K562 (cell line): ENCODE measurements at regions not wholly inside any gene's neighbourhood (a gene's known extent, or its start where the extent isn't known, plus 50 kb on each side); places are given as distances from the start of the nearest gene placed in this dataset.

Experiments
- ATAC-seq: fragments of 200-7000 bp; cut with Tn5 transposase; 3 replicates; pipeline ENCODE4 v1.9.1; 2020; ENCODE audit warnings: moderate library complexity
- BruUV-seq: library from RNA; stranded (reverse); fragments of 400-500 nt; replicated peaks from 2 replicates; lab custom pipeline; 2021; lab: Mats Ljungman, UMichigan
- CTCF ChIA-PET: fragments of 300-600 bp; formaldehyde crosslinking; extraction: SDS; loops from one replicate; lab custom pipeline; 2021; ENCODE audit warnings: low intra/inter-chr PET ratio; lab: Yijun Ruan, JAX
- POLR2A ChIA-PET: fragments of 300-600, 350-650 bp; sonication (Branson Sonifier 250); formaldehyde crosslinking; extraction: SDS; loops from one replicate; lab custom pipeline; 2021; ENCODE audit warnings: antibody characterized with exemption, inconsistent platforms; lab: Yijun Ruan, JAX
- DNase-seq, 4 experiments: peaks; one replicate each; pipeline versions ENCODE4 v3.0.0 to v3.0.0-alpha.2; 2011 to 2018; ENCODE audit warnings: low spot score in 3 of 4, mixed read lengths in 3 of 4; ENCODE audit errors: extremely low read depth in 1 of 4
- FAIRE-seq: peaks from 2 replicates; lab custom pipeline; 2011; peaks lifted over from hg19 to GRCh38; lab: Jason Lieb, UNC
- H2AFZ ChIP-seq: 2 replicates; pipeline ENCODE4 v1.6.0; 2011; ENCODE audit warnings: low read depth, low read length, control low read depth, inconsistent platforms
- H3K27ac ChIP-seq: fragments of 200-600 bp; 3 replicates; pipeline ENCODE4 v1.8.0; 2011; ENCODE audit warnings: low read depth, mild to moderate bottlenecking, control low read depth, inconsistent platforms, low read length, moderate library complexity, mixed read lengths; ENCODE audit errors: extremely low read depth
- H3K27me3 ChIP-seq, 2 experiments: fragments of 300-600 bp in 1 of 2; 2 replicates in 1 of 2; 3 replicates in 1 of 2; pipeline versions ENCODE4 v1.6.0 to v1.8.0; 2011; ENCODE audit warnings: inconsistent platforms in 2 of 2, low read length in 2 of 2, mild to moderate bottlenecking in 1 of 2, mixed read lengths in 1 of 2, moderate library complexity in 1 of 2; ENCODE audit not compliant: control insufficient read depth in 2 of 2, insufficient read depth in 2 of 2
- H3K36me3 ChIP-seq: fragments of 300-600 bp; 3 replicates; pipeline ENCODE4 v1.8.0; 2011; ENCODE audit warnings: mild to moderate bottlenecking, low read length, inconsistent platforms; ENCODE audit not compliant: control insufficient read depth, insufficient read depth
- H3K4me1 ChIP-seq, 2 experiments: fragments of 200-600 bp in 1 of 2; replicated peaks in 1 of 2; 2 replicates in 1 of 2; 3 replicates in 1 of 2; pipeline versions ENCODE4 v1.5.1 to v1.8.0; 2011; ENCODE audit warnings: inconsistent platforms in 2 of 2, low read length in 2 of 2, mild to moderate bottlenecking in 1 of 2, mixed read lengths in 1 of 2, moderate library complexity in 1 of 2; ENCODE audit not compliant: control insufficient read depth in 2 of 2, insufficient read depth in 2 of 2
- H3K4me2 ChIP-seq: 2 replicates; pipeline ENCODE4 v1.6.1; 2011; ENCODE audit warnings: low read length, control low read depth, inconsistent platforms, mixed read lengths; ENCODE audit not compliant: insufficient read depth
- H3K4me3 ChIP-seq: fragments of 200-600 bp; sonication (generic), shearing (Covaris generic); 2 replicates; pipeline ENCODE4 v1.5.1; 2016; ENCODE audit warnings: control low read depth, inconsistent platforms
- H3K79me2 ChIP-seq: fragments of 200-600 bp; 3 replicates; pipeline ENCODE4 v1.8.0; 2011; ENCODE audit warnings: low read length, inconsistent platforms; ENCODE audit not compliant: control insufficient read depth, insufficient read depth
- H3K9ac ChIP-seq, 2 experiments: 2 replicates each; pipeline versions ENCODE4 v1.6.0 to v1.6.1; 2011; ENCODE audit warnings: low read depth in 2 of 2, low read length in 2 of 2, control low read depth in 1 of 2, inconsistent platforms in 1 of 2, mild to moderate bottlenecking in 1 of 2, mixed read lengths in 1 of 2; ENCODE audit not compliant: insufficient read depth in 1 of 2
- H3K9me1 ChIP-seq: one replicate; pipeline ENCODE4 v1.6.0; 2011; ENCODE audit warnings: inconsistent platforms, mild to moderate bottlenecking, low read length, moderate library complexity; ENCODE audit not compliant: control insufficient read depth, insufficient read depth
- H3K9me3 ChIP-seq: replicated peaks from 2 replicates; pipeline ENCODE4 v1.5.1; 2011; ENCODE audit warnings: low read depth, low read length, inconsistent platforms; ENCODE audit not compliant: control insufficient read depth, insufficient read depth
- H4K20me1 ChIP-seq: replicated peaks from 2 replicates; pipeline ENCODE4 v1.6.1; 2011; ENCODE audit warnings: low read length, inconsistent platforms, mixed read lengths; ENCODE audit not compliant: control insufficient read depth, insufficient read depth
- ARHGAP35 ChIP-seq: fragments of 450-650 bp; IDR thresholded peaks from 2 replicates; pipeline ENCODE4 v1.6.1; 2018; ENCODE audit not compliant: partially characterized antibody
- BRD9 ChIP-seq: fragments of 450-650 bp; IDR thresholded peaks from 2 replicates; pipeline ENCODE4 v1.6.1; 2018; ENCODE audit warnings: low read depth; ENCODE audit not compliant: partially characterized antibody
- CBX1 ChIP-seq: sonication (generic); IDR thresholded peaks from 2 replicates; pipeline ENCODE4 v1.6.1; 2016; ENCODE audit warnings: antibody characterized with exemption, low read depth, mild to moderate bottlenecking
- COPS2 ChIP-seq: fragments of 450-650 bp; conservative IDR thresholded peaks from 2 replicates; pipeline ENCODE4 v1.6.1; 2016; ENCODE audit warnings: mild to moderate bottlenecking, moderate library complexity
- DPF2 ChIP-seq: fragments of 450-650 bp; IDR thresholded peaks from 2 replicates; pipeline ENCODE4 v1.6.1; 2016
- MYNN ChIP-seq, 2 experiments: sonication (generic); formaldehyde crosslinking in 1 of 2; IDR thresholded peaks; 2 replicates each; pipeline versions ENCODE4 v1.5.0 to v1.6.1; 2016 to 2020; ENCODE audit warnings: antibody characterized with exemption in 1 of 2, missing genetic modification reagents in 1 of 2
- PTTG1 ChIP-seq: fragments of 450-650 bp; IDR thresholded peaks from 2 replicates; pipeline ENCODE4 v1.6.1; 2016; ENCODE audit warnings: low read depth, mild to moderate bottlenecking, missing genetic modification characterization, missing compliant biosample characterization
- RBFOX2 ChIP-seq: fragments of 200-400 bp; formaldehyde crosslinking; IDR thresholded peaks from 2 replicates; pipeline ENCODE4 v1.6.1; 2017; ENCODE audit warnings: low read depth, mild to moderate bottlenecking, low read length, moderate library complexity
- SLC30A9 ChIP-seq: fragments of 250-450 bp; sonication (Bioruptor Pico); IDR thresholded peaks from 2 replicates; pipeline ENCODE4 v1.8.0; 2022; ENCODE audit warnings: mild to moderate bottlenecking, moderate library complexity
- SMARCA5 ChIP-seq: fragments of 450-650 bp; IDR thresholded peaks from 2 replicates; pipeline ENCODE4 v1.6.1; 2016
- SRSF1 ChIP-seq: fragments of 200-400 bp; formaldehyde crosslinking; IDR thresholded peaks from 2 replicates; pipeline ENCODE4 v1.6.1; 2017; ENCODE audit warnings: mild to moderate bottlenecking, low read depth, low read length, moderate library complexity
- ZBTB17 ChIP-seq: fragments of 450-650 bp; formaldehyde crosslinking; IDR thresholded peaks from 2 replicates; pipeline ENCODE4 v1.4.0; 2020; ENCODE audit warnings: mild to moderate bottlenecking
- ZNF274 ChIP-seq: IDR thresholded peaks from 2 replicates; pipeline ENCODE4 v1.6.1; 2011; ENCODE audit warnings: low read depth, mild to moderate bottlenecking, low read length, moderate library complexity, borderline replicate concordance
- WGBS: fragments of 100-300 bp; shearing (Covaris generic); methylation state at CpG from one replicate; pipeline ENCODE4 v1.1.6; 2016; ENCODE audit warnings: low coverage, mixed read lengths; ENCODE audit not compliant: insufficient coverage; ENCODE audit errors: missing lambda C conversion rate; 5-methylcytosine and 5-hydroxymethylcytosine counted together
- in situ Hi-C: fragments of 300-500 bp; cut with MboI; formaldehyde crosslinking; loops from 4 replicates; pipeline ENCODE4 v1.15.0; 2018; ENCODE audit warnings: inconsistent platforms, mixed read lengths
- intact Hi-C: fragments of 100-400 bp; cut with micrococcal nuclease; formaldehyde crosslinking; loops from 2 replicates; pipeline ENCODE4 v1.14.2; 2022
- TF ChIP-seq, protein P1 (sequence below): sonication (generic); formaldehyde crosslinking; IDR thresholded peaks from 2 replicates; pipeline ENCODE4 v1.4.0; 2020; ENCODE audit warnings: mild to moderate bottlenecking, missing genetic modification reagents
- TF ChIP-seq, protein P2 (sequence below): sonication (generic); formaldehyde crosslinking; IDR thresholded peaks from 2 replicates; pipeline ENCODE4 v1.8.0; 2022; ENCODE audit warnings: mild to moderate bottlenecking, low read depth, missing genetic modification reagents
- TF ChIP-seq, protein P3 (sequence below): fragments of 450-650 bp; IDR thresholded peaks from 2 replicates; pipeline ENCODE4 v1.6.1; 2016; ENCODE audit warnings: antibody characterized with exemption
- TF ChIP-seq, protein P4 (sequence below): fragments of 250-450 bp; sonication (Bioruptor Pico); IDR thresholded peaks from 2 replicates; pipeline ENCODE4 v1.6.1; 2021; ENCODE audit warnings: mild to moderate bottlenecking

DNA sequence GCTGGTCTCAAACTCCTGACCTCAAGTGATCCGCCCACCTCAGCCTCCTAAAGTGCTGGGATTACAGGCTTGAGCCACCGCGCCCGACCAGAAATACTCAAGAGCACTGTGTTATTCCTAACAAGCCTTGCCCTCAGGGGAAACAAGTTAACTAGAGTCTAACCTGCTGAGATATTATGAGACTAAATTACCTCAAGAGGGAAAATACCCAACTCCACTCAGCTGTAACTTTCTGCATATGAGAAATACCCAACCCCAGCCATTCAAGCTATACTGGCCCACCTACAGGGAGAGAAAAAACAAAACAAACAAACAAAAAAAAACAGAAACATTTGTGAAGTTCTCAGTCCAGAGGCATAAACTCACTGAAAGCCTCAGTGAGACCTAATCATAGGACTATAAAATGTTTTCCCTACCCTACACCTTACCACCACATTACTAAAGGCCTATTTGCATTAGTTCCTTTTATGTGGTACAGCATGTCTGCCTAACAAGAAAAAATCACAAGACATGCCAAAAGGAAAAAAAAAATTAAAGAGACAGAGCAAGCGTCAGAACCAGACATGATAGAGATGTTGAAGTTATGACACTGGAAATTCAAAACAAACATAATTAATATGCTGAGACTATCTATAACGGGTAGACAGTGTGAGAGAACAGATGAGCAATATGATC lies 876.0 kb downstream of the FSTL5 start:
- CTCF ChIA-PET = no interaction called here
- H3K79me2 ChIP-seq = no peaks in the 10 kb centered on the region
- in situ Hi-C loops (no loop called here), intact Hi-C loops (no loop called here)
- ATAC-seq (no peak), FAIRE-seq (no peak), DNase-seq (no peak)
- H4K20me1 ChIP-seq = no peaks in the 10 kb centered on the region
- no peaks in the 10 kb centered on the region for H3K36me3 ChIP-seq
- no peak overlapping the region for H3K9ac ChIP-seq
- WGBS = 0% methylated on average over 1 of the region's 6 CpGs
- H3K27ac ChIP-seq = no peak overlapping the region
- H3K9me1 ChIP-seq = no peaks in the 10 kb centered on the region
- H3K4me3 ChIP-seq = no peak overlapping the region
- H3K9me3 ChIP-seq = no peaks in the 10 kb centered on the region
- H3K27me3 ChIP-seq = no peaks in the 10 kb centered on the region
- POLR2A ChIA-PET = no interaction called here
- H3K4me1 ChIP-seq = no peaks in the 10 kb centered on the region
- BruUV-seq = no TSS peak
- H2AFZ ChIP-seq = no peak overlapping the region
- H3K4me2 ChIP-seq = no peak overlapping the region
- TF ChIP-seq, protein P1, sequence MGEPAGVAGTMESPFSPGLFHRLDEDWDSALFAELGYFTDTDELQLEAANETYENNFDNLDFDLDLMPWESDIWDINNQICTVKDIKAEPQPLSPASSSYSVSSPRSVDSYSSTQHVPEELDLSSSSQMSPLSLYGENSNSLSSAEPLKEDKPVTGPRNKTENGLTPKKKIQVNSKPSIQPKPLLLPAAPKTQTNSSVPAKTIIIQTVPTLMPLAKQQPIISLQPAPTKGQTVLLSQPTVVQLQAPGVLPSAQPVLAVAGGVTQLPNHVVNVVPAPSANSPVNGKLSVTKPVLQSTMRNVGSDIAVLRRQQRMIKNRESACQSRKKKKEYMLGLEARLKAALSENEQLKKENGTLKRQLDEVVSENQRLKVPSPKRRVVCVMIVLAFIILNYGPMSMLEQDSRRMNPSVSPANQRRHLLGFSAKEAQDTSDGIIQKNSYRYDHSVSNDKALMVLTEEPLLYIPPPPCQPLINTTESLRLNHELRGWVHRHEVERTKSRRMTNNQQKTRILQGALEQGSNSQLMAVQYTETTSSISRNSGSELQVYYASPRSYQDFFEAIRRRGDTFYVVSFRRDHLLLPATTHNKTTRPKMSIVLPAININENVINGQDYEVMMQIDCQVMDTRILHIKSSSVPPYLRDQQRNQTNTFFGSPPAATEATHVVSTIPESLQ (CRISPR knock-in tag) = no peak
- TF ChIP-seq RBFOX2 (no peak), DPF2 (no peak), SRSF1 (no peak), BRD9 (no peak), SLC30A9 (no peak), PTTG1 (tag) (no peak), MYNN (IDR thresholded peaks at IDR 0.05) (no peak), MYNN (CRISPR knock-in tag; IDR thresholded peaks at IDR 0.05) (no peak), CBX1 (no peak), SMARCA5 (no peak), ZNF274 (no peak), ZBTB17 (CRISPR knock-in tag) (no peak), COPS2 (no peak), ARHGAP35 (no peak)
- TF ChIP-seq, protein P2, sequence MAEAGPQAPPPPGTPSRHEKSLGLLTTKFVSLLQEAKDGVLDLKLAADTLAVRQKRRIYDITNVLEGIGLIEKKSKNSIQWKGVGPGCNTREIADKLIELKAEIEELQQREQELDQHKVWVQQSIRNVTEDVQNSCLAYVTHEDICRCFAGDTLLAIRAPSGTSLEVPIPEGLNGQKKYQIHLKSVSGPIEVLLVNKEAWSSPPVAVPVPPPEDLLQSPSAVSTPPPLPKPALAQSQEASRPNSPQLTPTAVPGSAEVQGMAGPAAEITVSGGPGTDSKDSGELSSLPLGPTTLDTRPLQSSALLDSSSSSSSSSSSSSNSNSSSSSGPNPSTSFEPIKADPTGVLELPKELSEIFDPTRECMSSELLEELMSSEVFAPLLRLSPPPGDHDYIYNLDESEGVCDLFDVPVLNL (CRISPR knock-in tag) = no peak
- TF ChIP-seq, protein P3, sequence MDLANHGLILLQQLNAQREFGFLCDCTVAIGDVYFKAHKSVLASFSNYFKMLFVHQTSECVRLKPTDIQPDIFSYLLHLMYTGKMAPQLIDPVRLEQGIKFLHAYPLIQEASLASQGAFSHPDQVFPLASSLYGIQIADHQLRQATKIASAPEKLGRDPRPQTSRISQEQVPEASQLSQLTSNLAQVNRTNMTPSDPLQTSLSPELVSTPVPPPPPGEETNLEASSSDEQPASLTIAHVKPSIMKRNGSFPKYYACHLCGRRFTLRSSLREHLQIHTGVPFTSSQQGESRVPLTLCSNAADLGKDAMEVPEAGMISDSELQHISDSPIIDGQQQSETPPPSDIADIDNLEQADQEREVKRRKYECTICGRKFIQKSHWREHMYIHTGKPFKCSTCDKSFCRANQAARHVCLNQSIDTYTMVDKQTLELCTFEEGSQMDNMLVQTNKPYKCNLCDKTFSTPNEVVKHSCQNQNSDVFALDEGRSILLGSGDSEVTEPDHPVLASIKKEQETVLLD = no peak
- TF ChIP-seq, protein P4, sequence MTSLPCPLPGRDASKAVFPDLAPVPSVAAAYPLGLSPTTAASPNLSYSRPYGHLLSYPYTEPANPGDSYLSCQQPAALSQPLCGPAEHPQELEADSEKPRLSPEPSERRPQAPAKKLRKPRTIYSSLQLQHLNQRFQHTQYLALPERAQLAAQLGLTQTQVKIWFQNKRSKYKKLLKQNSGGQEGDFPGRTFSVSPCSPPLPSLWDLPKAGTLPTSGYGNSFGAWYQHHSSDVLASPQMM (CRISPR knock-in tag) = no peak
